ENCODE measurements at regions not wholly inside any gene's neighbourhood (a gene's known extent, or its start where the extent isn't known, plus 50 kb on each side); places are given as distances from the start of the nearest gene placed in this dataset.
"Not testable (repeated sequence)": the region's sequence is repeated elsewhere in the genome, so short reads cannot be mapped to it uniquely, and the experiment has no call there.

GRCh38 chr3:109994853-109995252, 657.5 kb upstream of the DPPA4 start:
- no peak for DNase-seq (ENCODE audit: low read depth in 2 of 2)

DNA sequence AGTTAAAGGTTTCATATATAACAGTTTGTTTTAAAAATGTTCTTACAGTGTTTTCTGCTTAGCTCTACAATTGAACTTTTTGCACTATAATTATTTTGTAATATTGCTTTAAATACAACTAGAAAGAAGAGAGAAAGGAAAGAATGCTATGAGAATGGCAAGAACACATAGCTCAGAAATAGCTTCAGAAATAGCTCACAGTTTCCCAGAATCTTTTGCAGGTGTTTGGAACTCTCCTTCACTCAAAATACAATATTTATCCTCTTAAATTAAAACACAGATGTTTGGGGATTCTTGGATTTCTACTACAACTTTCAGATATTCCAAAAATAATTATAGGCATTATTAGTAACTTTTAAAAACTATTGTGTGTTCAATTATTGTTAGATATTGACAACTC, 658.0 kb upstream of the DPPA4 start:
- no peak for DNase-seq (ENCODE audit: low read depth in 2 of 2)

- not testable (repeated sequence) for DNase-seq (ENCODE audit: low read depth in 2 of 2)
Observed at GRCh38 chr3:110001905-110002304, 664.6 kb upstream of the DPPA4 start.

GRCh38 chr3:110006913-110007312, 669.6 kb upstream of the DPPA4 start:
- no peak for DNase-seq (ENCODE audit: low read depth in 2 of 2)

DNA sequence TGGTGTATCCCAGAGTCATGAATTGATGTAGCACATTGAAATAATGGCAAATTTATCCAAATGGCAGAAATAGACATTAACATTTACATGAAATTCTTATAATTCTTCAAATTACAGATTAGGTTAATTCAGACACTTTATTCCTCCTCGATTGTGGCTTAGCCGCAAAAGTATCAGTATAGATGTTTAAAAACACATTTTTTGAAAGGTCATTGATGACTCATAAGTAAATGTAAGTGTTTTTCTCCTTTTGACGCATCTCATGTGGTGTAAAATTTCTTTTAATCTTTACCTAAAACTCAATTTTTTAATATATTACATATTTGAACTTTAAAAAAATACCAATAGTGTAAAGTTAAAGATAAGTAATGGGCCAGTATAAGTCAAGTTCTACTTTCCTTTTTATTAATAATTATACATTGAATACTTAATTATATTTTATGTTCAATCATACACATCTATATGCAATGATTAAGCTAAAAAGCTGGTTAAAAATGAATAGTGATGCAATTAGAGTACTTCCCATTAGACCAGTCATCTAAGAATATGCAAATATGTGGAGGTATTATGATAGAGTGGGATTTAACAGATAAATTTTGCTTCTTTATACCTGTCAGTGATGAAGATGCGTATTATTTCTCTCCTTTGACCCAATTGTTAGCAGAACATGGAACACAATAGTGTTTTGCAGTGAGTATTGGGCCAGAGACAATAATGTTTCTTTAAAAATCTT, 678.1 kb upstream of the DPPA4 start:
- DNase-seq (ENCODE audit: low read depth in 2 of 2), result no peak

- peak; percentile 73 to 74 for DNase-seq (ENCODE audit: low read depth in 2 of 2)
Observed at GRCh38 chr3:110016235-110016815, 679.0 kb upstream of the DPPA4 start.

DNA sequence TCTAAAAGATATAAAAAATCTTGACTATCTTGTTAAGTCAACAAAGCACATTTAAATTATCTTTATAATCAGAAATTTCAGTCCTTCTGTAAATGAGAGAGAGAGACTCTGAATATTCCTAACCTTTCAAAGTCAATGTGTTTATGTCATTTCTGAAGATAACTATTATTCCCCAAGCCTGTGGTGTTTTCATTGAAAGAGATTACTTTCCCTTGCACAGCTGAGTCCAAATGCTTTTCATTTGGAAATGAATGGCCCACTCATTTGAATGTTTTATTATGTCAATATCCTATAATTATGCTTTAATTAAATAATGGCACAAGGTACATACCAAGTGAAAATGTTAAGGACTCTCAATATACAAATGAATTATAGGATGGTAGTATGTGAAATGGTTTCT, 680.0 kb upstream of the DPPA4 start:
- no peak for DNase-seq (ENCODE audit: low read depth in 2 of 2)

GRCh38 chr3:110021659-110022058, 684.3 kb upstream of the DPPA4 start:
- DNase-seq (ENCODE audit: low read depth in 2 of 2), result no peak

GRCh38 chr3:110023022-110023421, 685.7 kb upstream of the DPPA4 start:
- DNase-seq (ENCODE audit: low read depth in 2 of 2), result not testable (repeated sequence)

DNA sequence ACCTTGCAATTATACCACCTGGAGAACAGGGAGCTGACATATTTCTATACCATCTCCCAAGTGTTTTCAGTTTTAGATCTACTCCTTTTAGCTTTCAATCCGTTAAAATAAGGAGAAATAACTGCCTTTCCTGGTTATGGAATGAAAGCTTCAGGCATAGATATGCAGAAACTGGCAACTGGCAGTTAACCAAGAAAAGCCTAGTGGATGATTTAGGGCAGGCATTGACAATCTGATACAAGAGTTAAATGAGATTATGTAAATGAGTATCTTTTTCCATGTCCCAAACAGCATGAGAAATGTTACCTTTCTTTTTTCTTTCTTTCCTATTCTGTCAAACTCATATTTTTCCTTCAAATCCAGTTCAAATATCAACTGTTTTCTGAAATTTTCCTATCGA, 689.1 kb upstream of the DPPA4 start:
- DNase-seq (ENCODE audit: low read depth in 2 of 2), result no peak

DNA sequence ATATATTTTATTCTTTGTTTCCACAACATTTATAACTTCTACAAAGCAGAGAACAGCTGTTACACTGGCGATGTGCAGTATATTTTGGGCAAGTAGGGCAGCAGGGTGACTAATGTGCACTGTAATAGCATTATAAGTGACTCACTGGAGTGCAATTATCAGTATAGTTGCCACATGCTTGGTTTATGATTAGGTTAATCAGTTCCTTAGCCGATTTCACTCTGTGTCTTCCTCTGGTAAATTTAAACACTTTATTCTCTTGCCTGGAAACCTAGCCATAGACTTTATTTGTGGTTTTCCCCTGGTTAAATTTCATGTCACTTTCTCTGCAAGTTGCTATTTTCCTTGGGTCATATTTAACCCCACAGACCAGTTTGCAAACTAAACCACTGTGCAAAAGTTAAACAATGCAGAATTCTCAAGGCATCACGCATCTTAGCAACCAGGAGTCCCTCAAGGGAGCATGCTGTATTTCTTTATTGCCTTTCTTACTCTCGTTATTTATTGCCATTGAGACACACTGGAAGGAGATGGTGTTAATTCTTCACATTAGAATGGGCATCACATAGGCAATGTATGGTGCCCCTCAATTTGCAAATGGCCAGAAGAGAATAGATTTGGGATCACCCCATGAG, 690.2 kb upstream of the DPPA4 start:
- no peak for DNase-seq (ENCODE audit: low read depth in 2 of 2)

DNA sequence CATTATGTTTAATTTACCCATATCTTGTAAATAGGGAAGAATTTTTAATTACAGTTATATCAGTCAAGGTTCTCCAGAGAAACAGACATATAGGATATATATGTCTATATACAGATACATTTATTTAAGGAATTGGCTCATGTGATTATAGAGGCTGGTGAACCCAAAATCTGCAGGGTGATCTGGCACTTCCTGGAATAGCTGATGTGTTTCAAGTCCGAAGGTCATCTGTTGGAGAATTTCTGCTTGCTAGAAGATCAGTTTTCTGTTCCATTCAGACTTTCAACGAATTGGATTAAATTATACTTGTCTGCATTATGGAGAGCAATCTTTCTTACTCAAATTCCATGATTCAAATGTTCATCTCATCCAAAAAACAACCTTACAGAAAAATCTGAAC, 694.6 kb upstream of the DPPA4 start:
- no peak for DNase-seq (ENCODE audit: low read depth in 2 of 2)

DNA sequence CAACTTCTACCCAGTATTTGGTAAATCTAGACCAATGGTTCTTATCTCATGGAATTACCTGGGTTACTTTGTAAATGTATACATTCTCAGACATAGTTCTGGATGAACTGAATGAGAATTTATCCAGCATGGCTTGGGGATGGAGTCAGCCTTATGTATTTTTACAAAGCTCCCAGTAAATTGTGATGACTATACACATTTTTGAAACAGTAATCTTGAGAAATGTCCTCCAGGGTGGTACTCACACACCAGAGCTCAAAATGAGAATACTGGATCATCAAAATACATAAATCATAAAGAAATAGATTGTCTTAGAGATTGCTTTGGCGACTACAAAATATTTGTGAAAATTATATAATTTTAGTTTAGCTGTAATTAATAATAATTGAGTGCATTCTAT, 722.1 kb upstream of the DPPA4 start:
- no peak for DNase-seq (ENCODE audit: low read depth in 2 of 2)

- DNase-seq (ENCODE audit: low read depth in 2 of 2), result no peak
Observed at GRCh38 chr3:110062716-110063115, 725.4 kb upstream of the DPPA4 start.

GRCh38 chr3:110063178-110063577, 725.8 kb upstream of the DPPA4 start:
- DNase-seq (ENCODE audit: low read depth in 2 of 2), result no peak

DNA sequence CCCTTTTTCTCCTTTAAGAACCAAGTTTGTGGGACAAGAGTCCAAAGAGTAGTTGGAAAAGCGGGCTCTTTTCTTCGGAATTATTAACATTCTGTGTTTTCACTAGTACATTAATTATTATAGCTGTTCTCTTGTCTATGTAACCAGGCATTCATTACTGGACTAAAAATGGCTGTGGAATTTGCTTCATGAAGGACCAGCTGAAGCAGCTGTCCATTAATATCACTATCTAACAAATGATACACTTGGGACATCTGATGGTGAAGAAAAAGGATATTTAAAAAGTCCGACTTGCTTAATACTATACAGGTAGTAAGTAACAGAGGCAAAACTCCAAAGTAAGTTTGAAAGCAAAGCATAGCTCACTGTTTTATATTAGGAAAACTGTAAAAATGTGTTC, 728.9 kb upstream of the DPPA4 start:
- no peak for DNase-seq (ENCODE audit: low read depth in 2 of 2)

GRCh38 chr3:110067527-110067926, 730.2 kb upstream of the DPPA4 start:
- DNase-seq (ENCODE audit: low read depth in 2 of 2), result no peak

DNA sequence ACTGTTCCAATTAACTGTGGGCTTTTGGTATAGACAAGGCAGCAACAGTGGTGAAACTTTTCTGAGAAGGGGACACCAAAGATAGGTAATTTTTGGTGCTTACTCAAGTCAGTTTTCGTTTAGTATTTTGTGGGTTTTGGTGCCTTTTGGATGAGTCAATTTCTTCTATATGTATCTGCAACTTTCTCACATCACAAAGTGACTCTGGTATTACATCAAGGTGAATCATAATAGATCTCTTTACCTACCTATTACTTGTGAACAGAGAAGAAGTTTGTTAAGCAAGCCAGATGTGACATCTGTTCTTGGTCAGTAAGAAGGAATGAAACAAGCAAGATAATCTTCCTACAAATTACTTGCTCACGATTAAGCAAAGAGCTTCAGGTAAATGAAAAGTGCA, 732.4 kb upstream of the DPPA4 start:
- DNase-seq (ENCODE audit: low read depth in 2 of 2), result no peak

DNA sequence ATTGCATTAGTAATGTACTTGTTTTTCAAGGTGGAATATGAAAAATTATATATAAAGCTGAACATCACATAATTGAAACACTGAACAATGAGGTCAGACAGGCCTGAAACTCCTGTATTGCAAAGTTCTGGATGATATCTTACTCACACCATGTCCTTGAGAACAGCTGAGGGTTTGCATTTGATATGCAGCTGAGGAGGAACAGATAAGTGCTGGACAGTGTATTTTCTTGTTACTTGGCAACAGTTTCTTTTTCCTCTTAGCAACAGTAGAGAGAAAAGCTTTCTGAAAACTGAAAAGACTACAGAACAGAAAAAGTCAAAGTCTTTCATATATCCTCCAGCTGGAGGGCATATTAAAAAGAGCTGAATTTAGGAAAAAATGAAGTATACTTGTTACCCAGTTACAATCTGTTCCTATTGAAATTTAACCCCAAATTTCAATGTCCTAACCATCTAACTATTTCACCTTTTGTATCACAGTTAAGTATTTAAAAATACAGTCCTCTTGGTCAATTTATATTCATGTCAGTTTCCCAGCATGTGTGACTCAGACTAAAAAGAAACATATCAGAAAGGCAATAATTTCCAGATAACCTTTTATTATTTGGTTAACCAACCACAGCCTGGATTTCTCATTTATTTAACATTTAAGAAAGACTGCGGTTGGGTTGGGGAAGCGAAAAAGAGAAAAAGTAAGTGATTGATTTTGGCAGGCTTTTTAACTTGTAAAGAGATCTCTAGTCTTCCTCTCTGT, 733.0 kb upstream of the DPPA4 start:
- DNase-seq (ENCODE audit: low read depth in 2 of 2), result no peak

DNA sequence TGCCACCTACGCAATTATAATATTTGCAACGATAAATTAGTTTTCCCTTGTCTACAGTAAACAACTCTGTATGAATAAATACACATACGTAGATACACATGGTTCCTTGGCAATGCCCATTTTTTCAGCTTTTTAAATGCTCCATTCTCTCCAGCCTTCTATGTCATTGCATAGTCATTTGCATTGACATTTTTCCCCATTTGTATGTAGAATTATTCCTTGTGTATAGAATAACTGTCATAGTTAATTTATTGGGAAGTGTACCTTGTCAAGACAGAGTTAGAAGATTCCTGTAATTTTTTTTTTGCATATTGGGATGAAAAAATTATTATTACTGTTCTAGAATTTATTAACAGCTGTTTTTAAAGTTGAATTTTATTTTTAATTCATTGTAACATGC, 736.7 kb upstream of the DPPA4 start:
- no peak for DNase-seq (ENCODE audit: low read depth in 2 of 2)

- no peak for DNase-seq (ENCODE audit: low read depth in 2 of 2)
Observed at GRCh38 chr3:110077093-110077492, 739.7 kb upstream of the DPPA4 start.

GRCh38 chr3:110093411-110093810, 756.1 kb upstream of the DPPA4 start:
- no peak for DNase-seq (ENCODE audit: low read depth in 2 of 2)
